HG03520 (cell line): ENCODE measurements at regions not wholly inside any gene's neighbourhood (a gene's known extent, or its start where the extent isn't known, plus 50 kb on each side); places are given as distances from the start of the nearest gene placed in this dataset.

ENCODE experiments used
- ATAC-seq: cut with Tn5 transposase; IDR thresholded peaks from one replicate; pipeline ENCODE4 v1.9.1; 2021; ENCODE audit warnings: mild to moderate bottlenecking, moderate library complexity; ENCODE audit not compliant: unreplicated experiment

GRCh38 chr4:35238793-35239192, 1005.5 kb downstream of the ARAP2 start:
- no peak for ATAC-seq

GRCh38 chr4:35246493-35246892, 997.8 kb downstream of the ARAP2 start:
- no peak for ATAC-seq

- no peak for ATAC-seq
Observed at GRCh38 chr4:35247047-35247446, 997.3 kb downstream of the ARAP2 start.

DNA sequence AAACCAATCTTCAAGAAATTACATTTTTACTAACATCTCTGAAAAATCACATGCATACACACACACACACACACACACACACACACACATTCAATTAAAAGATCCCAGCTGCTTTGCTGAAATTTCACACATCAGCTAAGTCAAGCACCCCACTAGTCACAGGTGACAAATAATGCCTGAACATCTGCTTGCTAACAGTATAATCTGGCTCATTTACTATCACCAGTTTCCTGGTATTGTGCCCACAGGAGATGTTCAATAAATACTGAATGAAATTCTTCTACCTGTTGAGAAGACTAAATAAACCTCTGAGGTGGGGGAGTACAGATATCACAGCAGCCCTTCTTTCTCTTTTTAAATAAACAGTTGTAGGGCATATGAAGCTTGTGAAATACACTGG, 994.0 kb downstream of the ARAP2 start:
- no peak for ATAC-seq

DNA sequence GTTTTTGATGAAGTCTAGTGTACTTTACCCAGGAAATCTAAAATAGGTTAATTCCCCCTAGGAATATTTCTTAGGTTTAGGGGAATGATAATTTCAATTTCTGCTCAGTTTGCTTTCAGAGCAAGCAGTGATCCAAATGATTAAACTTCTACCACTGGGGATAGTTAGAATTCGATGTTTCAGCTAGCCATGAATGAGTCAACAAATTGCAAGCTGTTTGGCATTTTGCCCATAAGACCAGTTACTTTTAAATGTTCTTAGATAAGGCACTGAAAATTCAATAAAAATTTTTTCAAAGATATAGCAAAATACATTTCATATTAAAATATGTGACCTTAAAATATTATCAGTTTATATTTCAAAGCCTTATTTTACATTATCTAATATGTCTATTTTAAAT, 993.6 kb downstream of the ARAP2 start:
- ATAC-seq: no peak

- no peak for ATAC-seq
Observed at GRCh38 chr4:35252071-35252470, 992.2 kb downstream of the ARAP2 start.

- no peak for ATAC-seq
Observed at GRCh38 chr4:35252866-35253265, 991.4 kb downstream of the ARAP2 start.

DNA sequence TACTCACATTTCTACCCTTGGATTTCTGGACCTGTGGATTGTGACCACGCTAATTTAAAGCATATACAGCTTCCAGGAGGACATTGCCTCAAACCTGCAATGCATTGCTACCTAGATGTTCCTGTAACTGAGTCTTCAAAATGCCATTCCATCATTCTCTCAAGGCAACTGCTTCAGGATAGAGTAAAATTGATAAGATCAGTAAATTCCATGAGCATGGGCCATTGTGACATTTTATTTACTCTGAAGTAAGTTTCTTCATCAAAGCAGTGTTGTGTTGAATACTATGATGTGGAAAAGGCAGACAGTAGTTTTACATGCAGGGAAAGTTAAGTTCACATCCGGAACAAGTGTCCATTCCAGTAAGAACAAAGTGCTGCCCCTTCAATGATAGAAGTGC, 991.0 kb downstream of the ARAP2 start:
- ATAC-seq: no peak

DNA sequence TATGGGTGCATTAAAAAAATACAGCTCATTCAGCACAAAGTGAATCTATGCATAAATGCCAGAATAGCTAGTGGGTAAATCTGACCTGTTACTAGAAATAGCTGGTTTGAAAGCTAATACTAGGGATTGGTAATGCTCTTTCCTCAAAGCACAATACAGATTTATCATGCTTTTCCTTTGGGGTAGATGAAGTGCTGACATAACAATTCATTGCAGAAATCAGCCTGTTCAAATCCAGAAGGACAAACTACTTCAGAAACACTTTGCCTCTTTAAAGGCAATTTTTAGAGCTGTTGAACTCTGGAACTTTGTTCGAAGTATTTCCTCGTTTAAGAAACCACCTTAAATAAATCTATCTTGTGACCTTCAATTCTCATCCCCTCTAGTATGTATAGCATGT, 957.9 kb downstream of the ARAP2 start:
- ATAC-seq: no peak

- no peak for ATAC-seq
Observed at GRCh38 chr4:35300996-35301774, 943.1 kb downstream of the ARAP2 start.

GRCh38 chr4:35315419-35315818, 928.9 kb downstream of the ARAP2 start:
- no peak for ATAC-seq

GRCh38 chr4:35325908-35326453, 918.3 kb downstream of the ARAP2 start:
- ATAC-seq: no peak

GRCh38 chr4:35342833-35343232, 901.5 kb downstream of the ARAP2 start:
- ATAC-seq: no peak

DNA sequence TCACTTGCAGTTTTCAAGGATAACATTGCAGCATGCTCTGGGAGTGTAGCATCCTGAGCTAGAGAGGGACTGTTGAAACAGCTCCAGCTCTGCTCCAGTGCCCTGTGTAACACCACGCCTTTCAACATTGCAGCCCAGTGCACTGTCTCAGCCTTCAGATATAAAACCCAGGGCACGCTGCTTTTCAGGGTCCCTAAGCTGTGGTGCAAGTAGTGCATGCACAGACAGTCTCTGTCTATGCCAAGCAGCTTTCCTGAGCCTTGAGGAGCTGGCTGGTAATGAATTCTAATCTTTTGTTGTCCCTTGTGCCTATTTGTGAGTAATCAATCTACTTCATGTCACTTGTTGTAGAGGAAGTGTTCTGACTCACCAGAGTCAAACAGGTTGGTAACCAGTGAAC, 897.0 kb downstream of the ARAP2 start:
- ATAC-seq: no peak

DNA sequence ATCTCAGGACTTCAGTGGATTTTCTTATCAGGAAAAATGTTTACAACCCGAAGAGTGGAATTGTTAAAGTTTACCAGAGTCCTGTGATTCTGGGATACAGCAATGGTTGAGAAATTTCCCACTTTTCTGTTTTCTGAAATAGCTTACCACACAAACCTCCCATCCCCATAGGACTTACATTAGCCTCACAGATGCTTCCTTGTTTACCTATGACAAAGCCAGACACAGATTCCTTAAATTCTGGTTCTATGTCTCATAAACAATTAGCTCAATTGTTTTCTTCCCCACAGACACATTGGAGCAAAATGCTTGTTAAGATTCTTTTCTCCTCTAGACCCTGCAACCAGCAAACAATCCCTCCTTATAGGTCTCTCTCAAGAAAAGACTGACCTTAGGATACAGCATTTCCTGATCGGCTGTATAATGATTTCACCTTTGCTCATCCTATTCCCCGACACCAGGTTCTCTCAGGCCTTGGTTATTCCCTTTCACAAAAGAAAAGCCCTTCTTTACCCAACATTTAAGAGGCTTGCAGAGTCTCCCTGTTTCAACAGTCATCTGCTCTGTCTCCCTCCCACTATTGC, 886.2 kb downstream of the ARAP2 start:
- ATAC-seq: no peak

GRCh38 chr4:35364321-35364870, 879.9 kb downstream of the ARAP2 start:
- ATAC-seq: no peak

GRCh38 chr4:35365186-35365585, 879.1 kb downstream of the ARAP2 start:
- no peak for ATAC-seq

DNA sequence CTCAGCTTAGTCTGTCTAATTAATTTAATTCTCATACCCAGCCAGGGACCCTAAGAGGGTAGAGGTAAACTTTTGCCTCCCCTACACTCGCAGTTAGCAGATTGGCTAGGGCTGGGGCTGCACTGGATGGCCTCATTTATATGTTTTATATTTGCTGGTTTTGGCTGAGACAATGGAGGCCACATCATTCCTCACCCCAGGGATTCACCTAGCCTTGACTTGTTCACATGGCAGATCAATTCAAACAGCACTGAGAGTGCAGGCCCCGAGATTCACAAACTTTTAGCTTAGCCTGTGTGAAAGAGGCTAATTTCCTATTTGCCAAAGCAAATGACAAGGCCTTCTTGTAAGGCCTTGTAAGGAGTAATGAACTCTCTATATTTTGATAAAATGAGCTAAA, 844.4 kb downstream of the ARAP2 start:
- no peak for ATAC-seq

GRCh38 chr4:35423104-35423503, 821.2 kb downstream of the ARAP2 start:
- no peak for ATAC-seq

GRCh38 chr4:35447474-35447873, 796.8 kb downstream of the ARAP2 start:
- no peak for ATAC-seq

DNA sequence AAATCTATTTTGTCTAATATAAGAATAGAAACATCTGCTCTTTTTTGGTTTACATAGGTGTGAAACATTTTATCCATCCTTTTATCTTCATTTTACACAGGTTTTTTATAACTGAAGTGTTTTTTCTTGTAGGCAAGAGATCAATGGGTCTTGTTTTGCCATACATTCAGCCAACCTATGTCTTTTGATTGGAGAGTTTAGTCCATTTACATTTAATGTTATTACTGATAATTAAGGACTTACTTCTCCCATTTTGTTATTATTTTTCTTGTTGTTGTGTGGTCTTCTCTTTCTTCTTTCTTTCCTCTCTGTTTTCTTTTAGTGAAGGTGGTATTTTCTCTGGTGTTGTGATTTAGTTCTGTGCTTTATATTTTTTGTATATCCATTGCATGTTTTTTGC, 785.3 kb downstream of the ARAP2 start:
- no peak for ATAC-seq
